HFFc6 (cell line): ENCODE measurements at regions not wholly inside any gene's neighbourhood (a gene's known extent, or its start where the extent isn't known, plus 50 kb on each side); places are given as distances from the start of the nearest gene placed in this dataset.

ENCODE experiments used
- DNase-seq: peaks from one replicate; pipeline ENCODE4 v3.0.0-alpha.2; 2018
- H3K27ac Mint-ChIP-seq: 2 replicates; pipeline ENCODE4 v1.8.0; 2020; ENCODE audit warnings: mild to moderate bottlenecking, mixed read lengths
- H3K27me3 Mint-ChIP-seq: 2 replicates; pipeline ENCODE4 v1.8.0; 2021; ENCODE audit warnings: mild to moderate bottlenecking, moderate library complexity, mixed read lengths; ENCODE audit not compliant: insufficient read depth
- H3K36me3 Mint-ChIP-seq: 2 replicates; pipeline ENCODE4 v1.8.0; 2021; ENCODE audit warnings: low read depth, mixed read lengths
- H3K4me1 Mint-ChIP-seq: 2 replicates; pipeline ENCODE4 v1.8.0; 2020; ENCODE audit warnings: low read depth, mixed read lengths
- H3K4me3 Mint-ChIP-seq: 2 replicates; pipeline ENCODE4 v1.8.0; 2020; ENCODE audit warnings: mild to moderate bottlenecking, moderate library complexity, mixed read lengths
- H3K9me3 Mint-ChIP-seq: 2 replicates; pipeline ENCODE4 v1.8.0; 2020; ENCODE audit warnings: mild to moderate bottlenecking, mixed read lengths
- CTCF ChIP-seq: fragments of 200-600 bp; sonication (generic); IDR thresholded peaks from 2 replicates; pipeline ENCODE4 v1.5.0; 2021; ENCODE audit warnings: antibody characterized with exemption, mild to moderate bottlenecking

GRCh38 chr7:19470031-19470430 lies 238.8 kb downstream of the POLR1F start:
- no peaks in the 10 kb centered on the region for H3K9me3 Mint-ChIP-seq
- H3K36me3 Mint-ChIP-seq: no peaks in the 10 kb centered on the region
- peaks cover 2% of the 10 kb centered on the region; the same call in 1 of the 2 replicates for H3K27me3 Mint-ChIP-seq
- DNase-seq: no peak
- H3K4me1 Mint-ChIP-seq: no peaks in the 10 kb centered on the region
- TF ChIP-seq CTCF: no peak
- H3K4me3 Mint-ChIP-seq: no peak overlapping the region
- H3K27ac Mint-ChIP-seq: no peak overlapping the region

- H3K4me3 Mint-ChIP-seq: no peak overlapping the region
- H3K4me1 Mint-ChIP-seq: no peaks in the 10 kb centered on the region; the same call in 1 of the 2 replicates
- peaks cover 3% of the 10 kb centered on the region; the same call in 1 of the 2 replicates for H3K27me3 Mint-ChIP-seq
- no peak for DNase-seq
- no peak for TF ChIP-seq CTCF
- no peaks in the 10 kb centered on the region for H3K36me3 Mint-ChIP-seq
- H3K27ac Mint-ChIP-seq: no peak overlapping the region
- H3K9me3 Mint-ChIP-seq: no peaks in the 10 kb centered on the region
Measured at GRCh38 chr7:19465861-19466260, 243.0 kb downstream of the POLR1F start.

- H3K36me3 Mint-ChIP-seq: no peaks in the 10 kb centered on the region
- no peak overlapping the region for H3K27ac Mint-ChIP-seq
- H3K4me3 Mint-ChIP-seq: no peak overlapping the region
- TF ChIP-seq CTCF: peak; percentile 13; the same call in 1 of the 2 replicates
- H3K9me3 Mint-ChIP-seq: no peaks in the 10 kb centered on the region
- no peaks in the 10 kb centered on the region; the same call in 1 of the 2 replicates for H3K4me1 Mint-ChIP-seq
- peaks cover 3% of the 10 kb centered on the region; the same call in 1 of the 2 replicates for H3K27me3 Mint-ChIP-seq
- no peak for DNase-seq
Measured at GRCh38 chr7:19464751-19465150, 244.1 kb downstream of the POLR1F start.

- H3K9me3 Mint-ChIP-seq: no peaks in the 10 kb centered on the region
- no peak for DNase-seq
- H3K4me3 Mint-ChIP-seq: no peak overlapping the region
- no peaks in the 10 kb centered on the region for H3K36me3 Mint-ChIP-seq
- no peak overlapping the region for H3K27ac Mint-ChIP-seq
- TF ChIP-seq CTCF: no peak
- H3K4me1 Mint-ChIP-seq: no peaks in the 10 kb centered on the region; the same call in 1 of the 2 replicates
- peaks cover 3% of the 10 kb centered on the region; the same call in 1 of the 2 replicates for H3K27me3 Mint-ChIP-seq
Measured at GRCh38 chr7:19464241-19464640, 244.6 kb downstream of the POLR1F start.

GRCh38 chr7:19463581-19463980 lies 245.3 kb downstream of the POLR1F start:
- Mint-ChIP-seq H3K27me3 (peaks cover 3% of the 10 kb centered on the region; the same call in 1 of the 2 replicates), H3K4me3 (no peak overlapping the region), H3K4me1 (no peaks in the 10 kb centered on the region; the same call in 1 of the 2 replicates), H3K36me3 (no peaks in the 10 kb centered on the region), H3K27ac (no peak overlapping the region), H3K9me3 (no peaks in the 10 kb centered on the region)
- DNase-seq: no peak
- TF ChIP-seq CTCF: no peak

GRCh38 chr7:19455623-19456022 lies 253.2 kb downstream of the POLR1F start:
- DNase-seq: no peak
- H3K27ac Mint-ChIP-seq: no peak overlapping the region
- peaks cover 3% of the 10 kb centered on the region for H3K9me3 Mint-ChIP-seq
- peaks cover 9% of the 10 kb centered on the region; the same call in 1 of the 2 replicates for H3K27me3 Mint-ChIP-seq
- no peaks in the 10 kb centered on the region for H3K4me1 Mint-ChIP-seq
- no peak overlapping the region for H3K4me3 Mint-ChIP-seq
- TF ChIP-seq CTCF: no peak
- H3K36me3 Mint-ChIP-seq: no peaks in the 10 kb centered on the region
